NOMO-1 treated with DMSO at 0.1 percent for 48 hours (cell line): ENCODE measurements at regions not wholly inside any gene's neighbourhood (a gene's known extent, or its start where the extent isn't known, plus 50 kb on each side); places are given as distances from the start of the nearest gene placed in this dataset.

Experiments
- DNase-seq: peaks from one replicate; lab custom pipeline; 2025; ENCODE audit not compliant: unreplicated experiment; lab: John Stamatoyannopoulos, UW

GRCh38 chr2:146944601-146945000, 900.2 kb upstream of the ACVR2A start:
- DNase-seq: no peak

- DNase-seq: no peak
These were observed 904.7 kb upstream of the ACVR2A start for GRCh38 chr2:146939991-146940685.

- DNase-seq: no peak
These were observed 909.9 kb upstream of the ACVR2A start for GRCh38 chr2:146934921-146935320.

- no peak for DNase-seq
These were observed 913.7 kb upstream of the ACVR2A start for GRCh38 chr2:146931109-146931508.

- no peak for DNase-seq
These were observed 917.6 kb upstream of the ACVR2A start for GRCh38 chr2:146927080-146927711.

GRCh38 chr2:146918280-146918679, 926.5 kb upstream of the ACVR2A start:
- no peak for DNase-seq

- DNase-seq: no peak
These were observed 927.3 kb upstream of the ACVR2A start for GRCh38 chr2:146917431-146918042.

- DNase-seq: no peak
These were observed 927.9 kb upstream of the ACVR2A start for GRCh38 chr2:146916914-146917313.

GRCh38 chr2:146913476-146913875, 931.4 kb upstream of the ACVR2A start:
- no peak for DNase-seq

- no peak for DNase-seq
These were observed 932.3 kb upstream of the ACVR2A start for GRCh38 chr2:146912536-146912935.

GRCh38 chr2:146908776-146909175, 936.1 kb upstream of the ACVR2A start:
- no peak for DNase-seq

GRCh38 chr2:146898083-146898482, 946.7 kb upstream of the ACVR2A start:
- no peak for DNase-seq

- no peak for DNase-seq
These were observed 950.3 kb upstream of the ACVR2A start for GRCh38 chr2:146894514-146894913.

- no peak for DNase-seq
These were observed 951.3 kb upstream of the ACVR2A start for GRCh38 chr2:146893500-146894041.

GRCh38 chr2:146890491-146890890, 954.3 kb upstream of the ACVR2A start:
- no peak for DNase-seq

GRCh38 chr2:146879882-146880281, 964.9 kb upstream of the ACVR2A start:
- no peak for DNase-seq

- DNase-seq: no peak
These were observed 970.6 kb upstream of the ACVR2A start for GRCh38 chr2:146874260-146874658.

GRCh38 chr2:146873646-146874259, 971.1 kb upstream of the ACVR2A start:
- no peak for DNase-seq

- no peak for DNase-seq
These were observed 971.8 kb upstream of the ACVR2A start for GRCh38 chr2:146873056-146873455.

- DNase-seq: no peak
These were observed 974.1 kb upstream of the ACVR2A start for GRCh38 chr2:146870691-146871090.

- no peak for DNase-seq
These were observed 975.5 kb upstream of the ACVR2A start for GRCh38 chr2:146869328-146869727.

GRCh38 chr2:146868051-146868450, 976.8 kb upstream of the ACVR2A start:
- no peak for DNase-seq
